HepG2 (cell line): ENCODE measurements at regions not wholly inside any gene's neighbourhood (a gene's known extent, or its start where the extent isn't known, plus 50 kb on each side); places are given as distances from the start of the nearest gene placed in this dataset.

Experiments
- ATAC-seq: fragments of 200-7000 bp; cut with Tn5 transposase; 3 replicates; pipeline ENCODE4 v1.9.1; 2020; ENCODE audit warnings: mild to moderate bottlenecking, moderate library complexity
- BruUV-seq: library from RNA; stranded (reverse); fragments of 400-500 nt; replicated peaks from 2 replicates; lab custom pipeline; 2021; lab: Mats Ljungman, UMichigan
- CTCF ChIA-PET: fragments of 300-600 bp; formaldehyde crosslinking; extraction: SDS; loops from one replicate; lab custom pipeline; 2021; ENCODE audit warnings: low total read pairs, inconsistent platforms, low intra/inter-chr PET ratio; lab: Yijun Ruan, JAX
- POLR2A ChIA-PET: fragments of 350-600 bp; sonication (Branson Sonifier 250); formaldehyde crosslinking; loops from one replicate; lab custom pipeline; 2020; ENCODE audit warnings: antibody characterized with exemption, inconsistent platforms; lab: Yijun Ruan, JAX
- DNase-seq: peaks from one replicate; pipeline ENCODE4 v3.0.0-alpha.2; 2015; ENCODE audit warnings: low spot score
- FAIRE-seq: peaks from 3 replicates; lab custom pipeline; 2011; peaks lifted over from hg19 to GRCh38; lab: Jason Lieb, UNC
- H2AFZ ChIP-seq: one replicate; pipeline ENCODE4 v1.6.1; 2011; ENCODE audit warnings: low read length, inconsistent platforms
- H3K27ac ChIP-seq: fragments of 300-600 bp; 3 replicates; pipeline ENCODE4 v1.8.0; 2011; ENCODE audit warnings: mixed run types, mild to moderate bottlenecking, mixed read lengths, low read length, inconsistent platforms; ENCODE audit not compliant: insufficient read depth; ENCODE audit errors: extremely low read length
- H3K27me3 ChIP-seq, 2 experiments: fragments of 200-600 bp in 1 of 2; 2 replicates in 1 of 2; 3 replicates in 1 of 2; pipeline versions ENCODE4 v1.6.0 to v1.8.0; 2011; ENCODE audit warnings: low read length in 2 of 2, mild to moderate bottlenecking in 2 of 2, moderate library complexity in 2 of 2, inconsistent platforms in 1 of 2; ENCODE audit not compliant: insufficient read depth in 2 of 2, control insufficient read depth in 1 of 2
- H3K36me3 ChIP-seq, 2 experiments: fragments of 200-600 bp in 1 of 2; replicated peaks in 1 of 2; 2 replicates in 1 of 2; 3 replicates in 1 of 2; pipeline versions ENCODE4 v1.5.1 to v1.8.0; 2011; ENCODE audit warnings: low read length in 2 of 2, inconsistent platforms in 1 of 2; ENCODE audit not compliant: insufficient read depth in 2 of 2, control insufficient read depth in 1 of 2
- H3K4me1 ChIP-seq: 2 replicates; pipeline ENCODE4 v1.5.1; 2012; ENCODE audit warnings: low read length, inconsistent platforms; ENCODE audit not compliant: insufficient read depth
- H3K4me2 ChIP-seq: 2 replicates; pipeline ENCODE4 v1.6.0; 2011; ENCODE audit warnings: low read depth, low read length, inconsistent platforms
- H3K4me3 ChIP-seq, 3 experiments: fragments of 200-600 bp in 1 of 3; sonication (generic), shearing (Covaris generic) in 1 of 3; replicated peaks in 1 of 3; 2 replicates each; pipeline ENCODE4 v1.5.1; 2011 to 2016; ENCODE audit warnings: low read length in 3 of 3, inconsistent platforms in 2 of 3, low read depth in 2 of 3, mild to moderate bottlenecking in 2 of 3, control low read depth in 1 of 3, mixed read lengths in 1 of 3; ENCODE audit not compliant: insufficient read depth in 1 of 3
- H3K79me2 ChIP-seq: one replicate; pipeline ENCODE4 v1.6.1; 2011; ENCODE audit warnings: low read length, inconsistent platforms; ENCODE audit not compliant: insufficient read depth
- H3K9ac ChIP-seq: 2 replicates; pipeline ENCODE4 v1.6.0; 2011; ENCODE audit warnings: mild to moderate bottlenecking, low read depth, low read length, inconsistent platforms; ENCODE audit not compliant: insufficient read depth
- H3K9me3 ChIP-seq: 2 replicates; pipeline ENCODE4 v1.5.1; 2012; ENCODE audit warnings: mild to moderate bottlenecking, low read length
- H4K20me1 ChIP-seq: 2 replicates; pipeline ENCODE4 v1.6.0; 2011; ENCODE audit warnings: inconsistent platforms, mild to moderate bottlenecking, low read length, moderate library complexity; ENCODE audit not compliant: insufficient read depth
- ELF3 ChIP-seq: IDR thresholded peaks from 2 replicates; pipeline ENCODE4 v1.6.1; 2016; ENCODE audit warnings: missing genetic modification reagents, missing compliant biosample characterization
- HNRNPLL ChIP-seq: fragments of 200-400 bp; formaldehyde crosslinking; IDR thresholded peaks from 2 replicates; pipeline ENCODE4 v1.6.1; 2017; ENCODE audit warnings: mild to moderate bottlenecking, low read depth, low read length; ENCODE audit not compliant: poor library complexity, severe bottlenecking
- IKZF1 ChIP-seq: fragments of 450-650 bp; IDR thresholded peaks from 2 replicates; pipeline ENCODE4 v1.7.1; 2016
- KMT2A ChIP-seq: sonication (generic); formaldehyde crosslinking; IDR thresholded peaks from 2 replicates; pipeline ENCODE4 v1.4.0; 2020; ENCODE audit warnings: missing genetic modification reagents
- MTA1 ChIP-seq: sonication (generic); formaldehyde crosslinking; IDR thresholded peaks from 2 replicates; pipeline ENCODE4 v1.4.0; 2020; ENCODE audit warnings: missing genetic modification reagents, mild to moderate bottlenecking, borderline replicate concordance
- MTF1 ChIP-seq: sonication (generic); formaldehyde crosslinking; IDR thresholded peaks from 2 replicates; pipeline ENCODE4 v1.5.0; 2020; ENCODE audit warnings: missing genetic modification reagents
- NR1H2 ChIP-seq: sonication (generic); formaldehyde crosslinking; IDR thresholded peaks from 2 replicates; pipeline ENCODE4 v1.8.1; 2022; ENCODE audit warnings: low read depth, missing genetic modification reagents, borderline replicate concordance
- PCBP2 ChIP-seq: fragments of 200-400 bp; formaldehyde crosslinking; optimal IDR thresholded peaks from 2 replicates; pipeline ENCODE3; 2018; ENCODE audit warnings: low read length, low read depth; ENCODE audit not compliant: poor library complexity, severe bottlenecking
- SOX6 ChIP-seq, 2 experiments: fragments of 450-650 bp in 1 of 2; sonication (generic) in 1 of 2; formaldehyde crosslinking in 1 of 2; IDR thresholded peaks; 2 replicates each; pipeline versions ENCODE4 v1.4.0 to v1.6.1; 2017 to 2020; ENCODE audit warnings: antibody characterized with exemption in 1 of 2, mild to moderate bottlenecking in 1 of 2, missing genetic modification reagents in 1 of 2
- ZNF121 ChIP-seq: sonication (generic); formaldehyde crosslinking; IDR thresholded peaks from 2 replicates; pipeline ENCODE4 v1.5.0; 2020; ENCODE audit warnings: mild to moderate bottlenecking, missing genetic modification reagents
- ZNF329 ChIP-seq: sonication (generic); formaldehyde crosslinking; IDR thresholded peaks from 2 replicates; pipeline ENCODE4 v1.9.0; 2021; ENCODE audit warnings: low read depth, mild to moderate bottlenecking, missing genetic modification reagents
- ZNF563 ChIP-seq: sonication (generic); formaldehyde crosslinking; IDR thresholded peaks from 2 replicates; pipeline ENCODE4 v1.8.0; 2022; ENCODE audit warnings: mild to moderate bottlenecking, moderate library complexity, missing genetic modification reagents
- ZNF572 ChIP-seq: sonication (generic); formaldehyde crosslinking; IDR thresholded peaks from 2 replicates; pipeline ENCODE4 v1.5.1; 2020; ENCODE audit warnings: mild to moderate bottlenecking, missing genetic modification reagents
- ZNF629 ChIP-seq: sonication (generic); formaldehyde crosslinking; conservative IDR thresholded peaks from 2 replicates; pipeline ENCODE4 v1.5.0; 2020; ENCODE audit warnings: missing genetic modification reagents
- ZNF780A ChIP-seq: sonication (generic); formaldehyde crosslinking; IDR thresholded peaks from 2 replicates; pipeline ENCODE4 v1.8.0; 2022; ENCODE audit warnings: mild to moderate bottlenecking, missing genetic modification reagents, moderate library complexity
- ZNF816 ChIP-seq: sonication (generic); formaldehyde crosslinking; IDR thresholded peaks from 2 replicates; pipeline ENCODE4 v1.8.0; 2022; ENCODE audit warnings: missing genetic modification reagents, mild to moderate bottlenecking, borderline replicate concordance
- WGBS: methylation state at CpG from one replicate; pipeline ENCODE4 v1.1.6; 2017; ENCODE audit warnings: low lambda C conversion rate; 5-methylcytosine and 5-hydroxymethylcytosine counted together
- in situ Hi-C: cut with HindIII; loops from 2 replicates; pipeline ENCODE4 v1.10.0; 2017; ENCODE audit warnings: low pct_unique_long_range_greater_than_20kb; ENCODE audit not compliant: extremely low pct_ligation_motif_present
- intact Hi-C: fragments of 100-400 bp; cut with micrococcal nuclease; formaldehyde crosslinking; loops from one replicate; pipeline ENCODE4 v1.10.0; 2022; ENCODE audit not compliant: unreplicated experiment
- TF ChIP-seq, protein P1 (sequence below): sonication (generic); formaldehyde crosslinking; IDR thresholded peaks from 2 replicates; pipeline ENCODE4 v1.4.0; 2020; ENCODE audit warnings: missing genetic modification reagents
- TF ChIP-seq, protein P2 (sequence below): sonication (generic); formaldehyde crosslinking; IDR thresholded peaks from 2 replicates; pipeline ENCODE4 v1.4.0; 2020; ENCODE audit warnings: mild to moderate bottlenecking, missing genetic modification reagents

DNA sequence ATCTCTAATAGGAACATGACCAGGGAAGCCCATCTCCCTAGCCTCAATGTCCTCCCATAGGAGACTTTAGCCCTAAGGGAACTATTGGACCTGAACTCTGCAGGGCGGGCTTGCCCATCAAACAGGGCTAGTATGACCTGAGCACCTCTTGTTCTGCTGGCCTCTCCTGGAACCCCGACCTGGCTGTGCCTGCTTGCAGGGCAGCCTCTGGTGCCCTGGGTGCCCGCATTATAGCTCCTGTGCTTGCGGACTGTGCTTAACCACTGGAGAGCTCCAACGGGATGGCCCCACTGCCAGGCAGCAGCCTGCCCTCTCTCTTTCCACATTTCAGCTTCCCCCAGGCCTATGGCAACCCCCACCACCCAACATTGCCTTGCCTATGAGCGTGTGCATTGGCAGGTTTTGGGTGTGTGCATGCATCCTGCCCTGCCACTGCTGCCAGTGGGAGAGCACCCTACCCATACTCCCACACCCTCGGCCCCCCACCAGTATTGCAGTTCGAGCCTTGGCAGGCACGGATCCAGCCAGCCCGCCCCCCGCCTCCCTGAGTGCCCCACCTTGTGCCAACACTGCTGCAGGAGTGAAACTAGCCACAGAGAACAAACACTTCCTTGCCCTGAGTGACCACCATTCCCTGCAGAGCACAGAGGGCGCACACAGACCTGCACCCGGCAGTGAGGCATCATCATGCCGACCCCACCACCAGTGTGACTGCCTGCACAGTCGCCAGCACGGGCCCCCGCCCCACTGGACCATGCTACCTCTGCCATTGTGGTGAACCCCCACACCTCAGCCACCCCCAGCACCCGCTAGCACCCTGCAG lies 1123.8 kb upstream of the CDH6 start:
- H3K4me2 ChIP-seq = no peak overlapping the region
- H3K4me1 ChIP-seq = no peaks in the 10 kb centered on the region
- H3K27ac ChIP-seq = no peak overlapping the region
- no peak for FAIRE-seq
- no peak overlapping the region for H3K9ac ChIP-seq
- POLR2A ChIA-PET = no interaction called here
- in situ Hi-C loops (no loop called here), intact Hi-C loops (no loop called here)
- H3K4me3 ChIP-seq = no peak overlapping the region
- no peak for DNase-seq
- WGBS = 0% methylated on average over 1 of the region's 18 CpGs
- CTCF ChIA-PET = no interaction called here
- H3K27me3 ChIP-seq = no peaks in the 10 kb centered on the region
- no peaks in the 10 kb centered on the region for H3K79me2 ChIP-seq
- no peak for ATAC-seq
- no peak overlapping the region for H2AFZ ChIP-seq
- no peaks in the 10 kb centered on the region for H4K20me1 ChIP-seq
- no TSS peak for BruUV-seq
- no peaks in the 10 kb centered on the region; the same call in 1 of the 2 replicates for H3K9me3 ChIP-seq
- H3K36me3 ChIP-seq = no peaks in the 10 kb centered on the region
- no peak for TF ChIP-seq ZNF780A
- no peak for TF ChIP-seq ZNF563
- no peak for TF ChIP-seq ELF3 (CRISPR knock-in tag)
- TF ChIP-seq PCBP2 = no peak
- no peak for TF ChIP-seq IKZF1
- TF ChIP-seq ZNF629 = no peak
- TF ChIP-seq KMT2A (CRISPR knock-in tag) = no peak
- TF ChIP-seq MTF1 (CRISPR knock-in tag) = no peak
- no peak for TF ChIP-seq ZNF572 (CRISPR knock-in tag)
- no peak for TF ChIP-seq HNRNPLL
- TF ChIP-seq, protein P1, sequence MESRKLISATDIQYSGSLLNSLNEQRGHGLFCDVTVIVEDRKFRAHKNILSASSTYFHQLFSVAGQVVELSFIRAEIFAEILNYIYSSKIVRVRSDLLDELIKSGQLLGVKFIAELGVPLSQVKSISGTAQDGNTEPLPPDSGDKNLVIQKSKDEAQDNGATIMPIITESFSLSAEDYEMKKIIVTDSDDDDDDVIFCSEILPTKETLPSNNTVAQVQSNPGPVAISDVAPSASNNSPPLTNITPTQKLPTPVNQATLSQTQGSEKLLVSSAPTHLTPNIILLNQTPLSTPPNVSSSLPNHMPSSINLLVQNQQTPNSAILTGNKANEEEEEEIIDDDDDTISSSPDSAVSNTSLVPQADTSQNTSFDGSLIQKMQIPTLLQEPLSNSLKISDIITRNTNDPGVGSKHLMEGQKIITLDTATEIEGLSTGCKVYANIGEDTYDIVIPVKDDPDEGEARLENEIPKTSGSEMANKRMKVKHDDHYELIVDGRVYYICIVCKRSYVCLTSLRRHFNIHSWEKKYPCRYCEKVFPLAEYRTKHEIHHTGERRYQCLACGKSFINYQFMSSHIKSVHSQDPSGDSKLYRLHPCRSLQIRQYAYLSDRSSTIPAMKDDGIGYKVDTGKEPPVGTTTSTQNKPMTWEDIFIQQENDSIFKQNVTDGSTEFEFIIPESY (CRISPR knock-in tag) = no peak
- TF ChIP-seq ZNF121 (CRISPR knock-in tag) = no peak
- no peak for TF ChIP-seq NR1H2 (CRISPR knock-in tag)
- TF ChIP-seq, protein P2, sequence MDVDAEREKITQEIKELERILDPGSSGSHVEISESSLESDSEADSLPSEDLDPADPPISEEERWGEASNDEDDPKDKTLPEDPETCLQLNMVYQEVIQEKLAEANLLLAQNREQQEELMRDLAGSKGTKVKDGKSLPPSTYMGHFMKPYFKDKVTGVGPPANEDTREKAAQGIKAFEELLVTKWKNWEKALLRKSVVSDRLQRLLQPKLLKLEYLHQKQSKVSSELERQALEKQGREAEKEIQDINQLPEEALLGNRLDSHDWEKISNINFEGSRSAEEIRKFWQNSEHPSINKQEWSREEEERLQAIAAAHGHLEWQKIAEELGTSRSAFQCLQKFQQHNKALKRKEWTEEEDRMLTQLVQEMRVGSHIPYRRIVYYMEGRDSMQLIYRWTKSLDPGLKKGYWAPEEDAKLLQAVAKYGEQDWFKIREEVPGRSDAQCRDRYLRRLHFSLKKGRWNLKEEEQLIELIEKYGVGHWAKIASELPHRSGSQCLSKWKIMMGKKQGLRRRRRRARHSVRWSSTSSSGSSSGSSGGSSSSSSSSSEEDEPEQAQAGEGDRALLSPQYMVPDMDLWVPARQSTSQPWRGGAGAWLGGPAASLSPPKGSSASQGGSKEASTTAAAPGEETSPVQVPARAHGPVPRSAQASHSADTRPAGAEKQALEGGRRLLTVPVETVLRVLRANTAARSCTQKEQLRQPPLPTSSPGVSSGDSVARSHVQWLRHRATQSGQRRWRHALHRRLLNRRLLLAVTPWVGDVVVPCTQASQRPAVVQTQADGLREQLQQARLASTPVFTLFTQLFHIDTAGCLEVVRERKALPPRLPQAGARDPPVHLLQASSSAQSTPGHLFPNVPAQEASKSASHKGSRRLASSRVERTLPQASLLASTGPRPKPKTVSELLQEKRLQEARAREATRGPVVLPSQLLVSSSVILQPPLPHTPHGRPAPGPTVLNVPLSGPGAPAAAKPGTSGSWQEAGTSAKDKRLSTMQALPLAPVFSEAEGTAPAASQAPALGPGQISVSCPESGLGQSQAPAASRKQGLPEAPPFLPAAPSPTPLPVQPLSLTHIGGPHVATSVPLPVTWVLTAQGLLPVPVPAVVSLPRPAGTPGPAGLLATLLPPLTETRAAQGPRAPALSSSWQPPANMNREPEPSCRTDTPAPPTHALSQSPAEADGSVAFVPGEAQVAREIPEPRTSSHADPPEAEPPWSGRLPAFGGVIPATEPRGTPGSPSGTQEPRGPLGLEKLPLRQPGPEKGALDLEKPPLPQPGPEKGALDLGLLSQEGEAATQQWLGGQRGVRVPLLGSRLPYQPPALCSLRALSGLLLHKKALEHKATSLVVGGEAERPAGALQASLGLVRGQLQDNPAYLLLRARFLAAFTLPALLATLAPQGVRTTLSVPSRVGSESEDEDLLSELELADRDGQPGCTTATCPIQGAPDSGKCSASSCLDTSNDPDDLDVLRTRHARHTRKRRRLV (CRISPR knock-in tag) = no peak
- TF ChIP-seq ZNF816 (CRISPR knock-in tag) = no peak
- no peak for TF ChIP-seq MTA1 (CRISPR knock-in tag)
- no peak for TF ChIP-seq SOX6 (IDR thresholded peaks at IDR 0.05)
- no peak for TF ChIP-seq SOX6 (CRISPR knock-in tag; IDR thresholded peaks at IDR 0.05)
- no peak for TF ChIP-seq ZNF329 (CRISPR knock-in tag)
